GM19455 (cell line): ENCODE measurements at regions not wholly inside any gene's neighbourhood (a gene's known extent, or its start where the extent isn't known, plus 50 kb on each side); places are given as distances from the start of the nearest gene placed in this dataset.

Experiments
- ATAC-seq: cut with Tn5 transposase; IDR thresholded peaks from one replicate; pipeline ENCODE4 v1.9.1; 2021; ENCODE audit not compliant: unreplicated experiment

DNA sequence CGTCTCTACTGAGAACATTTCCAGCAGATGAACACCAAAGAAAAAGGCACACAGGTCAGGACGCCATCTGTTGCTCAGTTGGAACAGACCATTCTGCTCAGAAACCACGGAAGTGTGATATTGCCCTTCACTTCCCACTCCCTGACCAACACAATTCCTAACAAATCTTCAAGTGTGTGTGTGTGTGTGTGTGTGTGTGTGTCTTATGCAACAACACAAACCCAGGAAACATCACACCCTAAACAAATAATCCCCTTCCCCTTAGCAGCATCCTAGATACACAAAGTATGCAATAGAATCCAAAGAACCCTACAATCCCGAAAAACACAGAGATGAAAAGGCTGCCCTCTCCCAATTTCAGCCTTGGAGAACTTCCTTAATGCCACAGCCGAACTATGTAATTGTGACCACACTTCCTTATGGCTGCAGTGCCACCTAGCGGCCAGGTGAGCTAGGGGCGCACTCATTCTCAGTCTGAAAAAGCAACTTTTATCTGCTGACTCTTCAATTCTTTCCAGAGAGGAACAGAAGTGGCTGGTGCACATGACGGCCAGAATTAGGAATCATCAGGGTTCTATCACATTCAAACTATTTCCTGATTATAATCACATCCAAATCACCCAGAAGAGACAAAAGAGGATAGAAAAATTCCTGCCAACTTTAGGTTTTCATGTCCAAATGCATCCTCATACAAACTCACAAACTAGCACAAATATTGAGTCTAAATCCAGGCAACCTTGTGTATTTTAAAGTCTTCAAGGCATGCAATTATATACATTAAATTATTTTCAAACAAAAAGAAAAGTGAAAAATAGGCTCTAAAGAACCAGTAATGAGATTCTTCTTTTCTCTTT, 164.9 kb downstream of the DHX15 start:
- ATAC-seq: peak; percentile 93

DNA sequence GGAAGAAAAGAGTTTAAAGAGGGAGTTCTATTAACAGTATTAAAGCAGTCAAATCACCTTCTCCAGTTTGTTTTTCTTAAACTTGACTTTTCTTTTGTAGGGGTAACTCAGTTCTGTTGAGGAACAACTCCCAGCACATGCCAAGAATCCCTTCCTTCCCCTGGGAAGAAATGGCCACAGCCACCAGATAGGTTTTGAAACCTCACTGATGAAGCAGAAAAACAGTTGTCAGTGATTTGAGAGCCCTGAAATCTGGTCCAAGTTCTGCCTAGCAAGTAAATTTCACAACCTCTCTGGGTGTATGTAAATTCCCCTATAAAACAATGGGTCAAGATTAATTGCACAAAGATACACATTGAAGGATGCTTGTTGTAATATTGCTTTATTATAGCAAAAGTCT, 167.1 kb downstream of the DHX15 start:
- no peak for ATAC-seq

DNA sequence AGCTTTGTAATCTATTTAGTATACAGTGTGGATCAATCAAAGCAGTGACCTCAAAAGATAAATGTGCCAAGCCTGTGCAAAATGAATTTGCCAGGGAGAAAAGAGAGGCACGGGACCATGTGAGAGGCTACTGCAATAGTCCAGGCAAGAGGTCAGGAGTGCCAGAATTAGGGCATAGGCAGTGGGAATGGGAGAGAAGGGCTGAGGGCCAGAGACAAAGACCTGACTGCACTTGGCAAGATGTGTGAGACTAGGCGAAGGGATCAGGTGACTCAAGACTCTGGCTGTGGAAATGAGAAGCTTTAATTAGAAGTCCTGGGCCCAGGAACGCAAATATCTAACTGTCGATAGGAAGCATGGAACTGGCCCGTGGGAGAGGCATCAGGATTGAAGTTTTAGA, 168.1 kb downstream of the DHX15 start:
- ATAC-seq: no peak

DNA sequence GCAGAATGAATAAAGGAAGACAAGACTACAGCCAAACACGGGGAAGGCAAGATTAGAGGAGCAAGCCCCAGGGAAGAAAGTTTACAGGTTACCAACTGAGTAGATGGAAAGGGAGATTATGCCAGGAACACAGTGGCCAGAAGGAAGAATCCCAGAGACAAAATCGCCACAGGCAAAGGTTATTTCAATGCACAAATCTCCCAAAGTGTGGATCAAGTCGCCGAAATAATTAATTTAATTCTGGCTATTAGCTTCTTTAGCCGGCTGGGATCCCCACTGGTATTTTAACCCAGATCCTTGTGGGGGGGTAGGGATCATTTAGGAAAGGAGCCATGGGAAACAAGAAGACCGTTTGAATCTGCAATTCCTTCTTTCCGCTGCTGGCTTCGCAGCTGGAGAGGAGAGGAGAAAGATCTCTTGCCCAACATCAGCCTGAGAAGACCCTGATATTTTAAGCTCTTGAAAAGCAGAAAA, 171.0 kb downstream of the DHX15 start:
- ATAC-seq: no peak

DNA sequence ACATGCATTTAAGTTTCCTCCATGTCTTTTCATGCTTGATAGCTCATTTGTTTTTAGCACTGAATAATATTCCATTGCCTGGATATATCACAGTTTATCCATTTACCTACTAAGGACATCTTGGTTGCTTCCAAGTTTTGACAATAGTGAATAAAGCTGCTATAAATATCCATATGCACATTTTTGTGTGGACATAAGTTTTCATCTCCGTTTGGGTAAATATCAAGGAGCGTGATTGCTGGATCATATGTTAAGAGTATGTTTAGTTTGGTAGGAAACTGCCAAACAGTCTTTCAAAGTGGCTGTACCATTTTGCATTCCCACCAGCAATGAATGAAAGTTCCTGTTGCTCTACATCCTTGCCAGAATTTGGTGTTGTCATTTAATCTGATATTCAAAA, 172.5 kb downstream of the DHX15 start:
- no peak for ATAC-seq

DNA sequence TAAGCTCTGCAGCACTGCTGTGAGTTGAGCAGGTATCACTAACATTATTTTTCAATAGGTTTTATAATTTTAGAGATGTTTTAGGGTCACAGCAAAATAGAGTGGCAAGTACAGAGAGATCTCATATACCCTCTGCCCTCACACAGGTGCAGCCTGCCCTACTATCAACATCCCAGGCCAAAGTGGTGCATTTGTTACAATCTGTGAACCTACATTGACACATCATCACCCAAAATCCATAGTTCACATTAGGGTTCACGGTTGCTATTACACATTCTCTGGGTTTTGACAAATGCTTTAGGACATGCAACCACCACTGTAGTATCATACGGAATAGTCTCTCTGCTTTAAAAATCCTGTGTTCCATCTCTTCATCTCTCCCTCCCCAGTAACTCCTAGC, 173.1 kb downstream of the DHX15 start:
- no peak for ATAC-seq

DNA sequence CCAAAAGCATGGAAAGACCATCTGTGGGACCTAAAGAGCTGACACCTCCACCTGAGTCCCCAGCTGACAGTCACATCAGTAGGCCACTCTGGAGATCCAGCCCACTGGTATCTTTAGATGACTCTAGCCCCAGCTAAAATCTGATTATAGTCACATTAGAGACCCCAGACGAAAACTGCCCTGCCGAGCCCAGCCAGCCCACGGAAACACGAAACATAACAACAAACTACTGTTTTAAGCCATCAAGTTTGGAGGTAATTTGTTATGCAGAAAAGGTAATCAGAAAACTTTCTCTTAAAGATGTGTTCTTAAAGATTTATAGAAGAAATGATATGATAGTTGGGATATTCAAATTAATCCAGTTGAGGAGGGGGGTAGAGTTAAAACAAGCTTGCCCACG, 175.7 kb downstream of the DHX15 start:
- ATAC-seq: no peak

DNA sequence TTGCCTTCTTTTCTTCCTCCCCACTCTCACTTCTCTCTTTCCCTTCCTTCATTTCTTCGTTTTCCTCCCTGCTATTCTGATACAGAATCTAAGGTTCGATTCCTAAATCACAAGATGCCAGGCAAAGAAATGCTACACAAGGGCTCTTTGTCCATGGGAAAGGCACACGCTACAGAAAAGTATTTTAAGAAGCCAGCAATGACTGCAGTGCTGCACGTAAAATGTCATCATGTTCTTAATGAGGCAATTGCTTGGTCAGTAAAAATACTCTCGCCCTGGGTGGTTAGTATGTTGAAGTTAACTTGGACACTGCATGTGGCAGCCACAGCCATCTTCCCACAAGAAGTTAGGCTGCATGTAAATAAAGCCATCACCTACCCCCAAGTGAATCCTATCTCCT, 178.4 kb downstream of the DHX15 start:
- no peak for ATAC-seq

DNA sequence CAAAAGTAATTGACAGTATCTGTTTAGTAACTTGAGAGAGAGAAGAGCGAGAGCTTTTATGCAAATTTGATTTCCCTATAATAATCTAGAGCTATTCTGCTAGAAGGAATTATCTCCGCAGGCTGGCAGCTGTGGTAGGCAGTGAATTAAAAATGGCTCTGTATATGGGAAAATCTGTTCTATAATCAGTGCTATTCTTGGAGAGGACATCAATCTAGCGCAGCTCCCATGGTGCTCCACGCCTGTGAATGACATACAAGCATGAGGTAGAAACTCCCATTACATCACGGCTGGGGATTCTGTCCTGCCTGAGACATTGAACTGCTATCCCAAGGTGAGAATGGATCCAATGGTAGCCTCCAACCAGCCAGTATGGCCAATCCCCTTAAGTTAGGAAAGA, 179.0 kb downstream of the DHX15 start:
- no peak for ATAC-seq

DNA sequence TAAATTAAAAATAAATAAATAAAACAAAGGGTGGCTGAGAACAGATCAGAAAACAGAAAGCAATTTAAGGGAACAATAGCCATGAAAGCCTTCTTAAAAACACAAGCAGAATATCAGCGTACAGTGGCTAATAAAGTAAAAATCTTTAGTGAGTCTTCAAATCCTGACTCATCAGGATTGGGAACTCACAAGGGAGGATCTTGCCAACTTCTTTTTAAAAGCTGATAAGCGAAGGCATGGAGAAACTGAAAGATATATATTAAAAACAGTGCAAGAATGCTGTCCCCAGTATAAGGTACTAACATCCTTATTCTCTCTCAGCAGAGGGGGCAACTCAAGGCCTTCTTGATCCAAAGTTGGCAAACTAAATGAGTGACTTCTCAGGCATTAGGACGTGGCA, 180.1 kb downstream of the DHX15 start:
- ATAC-seq: no peak

DNA sequence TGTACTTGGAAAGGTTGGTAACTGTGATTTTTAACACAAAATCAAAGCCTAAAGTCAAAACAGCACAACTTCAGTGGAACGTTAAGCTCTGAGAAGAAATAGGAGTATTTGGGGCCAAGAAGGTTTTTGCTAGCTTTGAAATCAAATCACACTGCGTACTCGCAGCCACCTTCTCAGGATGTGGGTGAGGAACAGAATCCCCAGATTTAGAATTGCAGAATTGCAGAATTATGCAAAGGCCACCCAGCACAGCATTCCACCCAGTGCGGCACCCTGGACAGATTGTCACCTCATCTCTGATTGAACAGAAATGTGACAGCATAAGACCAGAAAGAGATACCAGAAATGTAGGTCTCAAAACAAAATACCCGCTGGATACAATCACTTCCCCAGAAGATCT, 181.1 kb downstream of the DHX15 start:
- no peak for ATAC-seq

DNA sequence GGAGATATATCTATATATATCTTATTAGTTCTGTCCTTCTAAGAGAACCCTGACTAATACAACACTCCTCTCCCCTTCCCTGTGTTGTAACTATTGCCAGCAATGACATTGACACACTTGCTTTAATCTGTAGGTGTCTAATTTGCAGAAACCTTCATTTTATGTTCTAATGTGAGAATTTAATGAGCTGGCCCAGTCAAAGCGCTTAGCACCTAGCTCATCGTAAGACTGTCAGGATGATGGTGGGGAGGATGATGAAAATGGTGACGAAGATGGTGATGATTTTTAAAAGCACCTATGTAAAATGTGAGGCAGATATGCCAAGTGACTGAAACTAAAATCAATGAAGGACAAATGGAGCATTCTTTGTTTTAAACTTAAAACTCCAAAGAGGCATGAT, 183.8 kb downstream of the DHX15 start:
- no peak for ATAC-seq

DNA sequence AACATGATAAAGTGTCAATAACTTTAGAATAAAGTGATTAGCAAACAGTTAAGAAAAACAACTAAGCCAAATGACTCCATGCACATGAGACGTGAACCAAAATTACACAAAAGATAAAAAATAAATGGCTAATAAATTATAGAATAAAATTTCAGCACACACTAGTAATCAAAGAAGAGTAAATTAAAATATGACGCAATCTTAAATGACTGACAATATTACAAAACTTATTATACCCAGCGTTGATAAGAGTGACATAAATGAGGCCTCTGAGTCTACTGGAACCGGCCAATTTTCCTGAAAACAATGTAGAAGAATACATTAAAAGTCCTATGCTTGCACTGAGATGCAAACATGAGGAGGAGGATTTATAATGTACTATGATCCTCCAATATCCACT, 187.4 kb downstream of the DHX15 start:
- no peak for ATAC-seq

DNA sequence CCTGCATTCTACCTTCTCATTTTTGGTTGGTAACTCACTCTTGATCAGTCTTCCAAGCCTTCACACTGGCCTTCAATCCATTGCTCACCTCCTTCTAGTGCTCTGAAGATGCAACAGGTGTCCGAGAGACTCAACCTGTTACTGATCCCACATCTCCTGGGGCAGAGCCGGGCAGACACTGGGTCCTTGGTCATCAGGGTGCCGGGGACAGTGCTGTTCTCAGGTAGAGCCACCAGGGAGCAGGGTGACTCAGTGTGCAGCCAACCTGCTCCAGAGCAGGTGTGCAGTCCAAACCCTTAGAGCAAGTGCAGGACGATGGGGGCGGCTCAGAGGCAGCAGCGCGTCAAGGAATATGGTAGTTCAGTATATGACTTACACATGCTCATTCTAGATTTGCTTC, 188.4 kb downstream of the DHX15 start:
- no peak for ATAC-seq

DNA sequence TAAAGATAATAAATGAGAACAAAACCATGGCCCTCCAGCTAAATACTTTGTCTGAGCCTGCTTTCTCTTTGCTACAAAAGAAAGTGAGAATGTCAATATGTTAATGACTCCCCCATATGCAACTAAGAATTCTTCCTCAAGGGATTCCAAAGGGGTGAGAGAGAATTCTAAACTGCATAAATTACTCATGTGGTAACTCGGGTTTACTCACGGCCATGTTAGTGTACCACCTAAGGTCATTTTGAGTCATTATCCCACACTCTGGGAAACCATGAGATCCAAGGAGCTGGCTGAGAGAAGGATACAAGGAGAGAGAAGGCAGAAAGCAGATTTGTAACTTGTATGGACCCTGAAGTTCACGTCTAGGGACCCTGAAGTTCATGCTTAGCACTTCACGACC, 190.3 kb downstream of the DHX15 start:
- ATAC-seq: no peak

DNA sequence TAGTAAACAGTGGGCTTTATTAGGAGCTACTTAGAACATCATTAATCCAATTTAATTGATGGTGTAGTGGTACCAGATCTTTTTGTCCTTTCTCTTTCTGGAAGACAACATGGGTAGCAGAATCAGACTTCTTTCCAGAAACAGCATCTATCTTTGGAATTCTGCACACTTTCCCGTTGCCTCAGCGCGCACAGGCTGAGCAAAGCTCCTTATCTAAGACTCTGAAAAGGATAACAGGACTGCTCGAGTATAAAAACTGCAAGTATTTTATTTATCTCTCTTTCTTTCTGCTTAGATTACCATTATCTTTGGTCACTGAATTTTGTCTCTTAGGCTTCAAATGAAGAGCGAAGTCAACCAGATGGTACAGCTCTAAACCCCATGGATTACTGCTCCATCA, 191.7 kb downstream of the DHX15 start:
- ATAC-seq: no peak

DNA sequence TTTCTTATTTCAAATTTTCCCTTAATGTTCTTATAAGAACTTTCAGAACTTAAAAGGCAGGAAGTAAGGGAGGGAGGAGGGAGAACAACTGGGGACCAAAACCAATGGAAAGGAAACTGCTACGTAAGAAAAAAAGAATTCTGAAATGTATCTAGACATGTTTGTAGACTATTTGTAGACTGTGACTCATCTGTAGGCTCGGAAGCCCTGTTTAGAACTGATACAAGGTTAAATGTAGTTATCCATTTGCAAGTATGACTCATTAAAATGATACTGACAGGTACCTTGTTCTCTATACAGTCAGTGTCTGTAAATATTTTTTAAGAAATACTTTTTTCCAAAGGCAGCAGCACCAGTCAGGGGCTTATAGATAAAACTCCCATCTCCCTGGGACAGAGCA, 202.0 kb downstream of the DHX15 start:
- ATAC-seq: no peak

DNA sequence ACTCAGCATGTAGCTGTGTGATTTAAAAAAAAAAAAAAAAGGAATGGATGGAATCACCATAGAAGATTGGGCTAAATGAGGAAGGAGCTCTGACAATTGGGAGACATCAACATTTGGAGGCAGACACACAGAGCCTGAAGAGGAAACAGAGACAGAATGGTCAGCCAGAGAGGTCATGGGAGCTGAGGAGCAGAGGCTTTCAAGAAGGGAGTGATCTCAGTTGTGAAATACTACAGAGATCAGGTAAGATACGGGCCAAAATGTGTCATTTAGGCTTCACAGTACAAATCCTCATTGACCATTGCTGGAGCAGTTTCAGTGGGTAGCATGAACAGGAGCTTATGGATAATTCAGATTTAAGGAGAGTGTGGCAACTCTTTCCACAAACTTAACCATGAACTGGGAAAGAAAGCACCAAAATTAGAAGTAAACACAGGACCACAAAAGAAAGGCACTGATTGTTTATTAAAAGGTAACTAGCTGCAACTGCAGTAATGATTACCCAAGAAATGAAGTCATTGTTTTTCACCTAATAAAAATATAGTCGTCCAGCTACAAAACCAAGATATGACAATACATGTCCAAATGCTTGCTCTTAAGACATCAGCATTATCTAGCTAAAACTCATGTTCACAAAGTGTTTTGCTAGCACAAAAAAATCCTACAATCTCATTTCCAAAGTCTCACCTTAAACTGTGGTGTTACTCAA, 203.2 kb downstream of the DHX15 start:
- ATAC-seq: no peak

DNA sequence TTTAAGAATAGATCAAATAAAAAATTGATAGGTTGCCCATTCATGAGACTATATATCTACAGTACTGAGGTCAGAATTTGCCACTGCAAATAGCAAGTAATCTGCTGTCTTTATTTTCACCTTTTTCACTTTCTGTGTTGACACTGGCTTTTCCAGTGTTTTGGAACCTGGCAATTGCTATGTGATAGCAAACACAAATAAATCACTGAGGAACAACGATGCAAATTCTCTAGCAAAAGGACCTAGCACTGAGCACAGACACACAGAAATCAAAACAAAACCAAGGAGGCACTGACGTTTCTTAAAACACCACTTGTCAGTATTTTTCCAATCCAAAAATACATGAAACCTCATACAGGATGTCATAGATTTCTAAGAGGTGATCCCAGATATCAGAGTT, 210.7 kb downstream of the DHX15 start:
- ATAC-seq: no peak

DNA sequence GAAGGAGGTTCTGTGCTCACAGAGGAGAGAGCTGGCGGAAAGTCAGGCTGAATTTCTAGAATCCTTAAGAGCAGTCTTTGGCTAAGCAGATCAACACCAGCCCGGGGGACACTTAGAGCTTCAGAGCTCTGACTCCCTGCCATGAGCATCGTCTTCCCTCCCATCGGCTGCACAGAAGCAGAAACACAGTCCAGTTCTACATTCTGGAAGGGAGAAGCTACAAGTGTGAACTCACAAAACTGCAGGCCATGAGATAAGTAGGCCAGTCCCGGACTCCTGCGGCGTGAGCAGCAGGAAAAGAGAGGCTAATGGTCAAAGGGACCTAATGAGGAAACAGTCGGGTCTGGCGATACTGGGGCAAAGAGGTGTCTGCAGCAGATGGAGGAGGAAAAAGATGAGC, 211.5 kb downstream of the DHX15 start:
- no peak for ATAC-seq

DNA sequence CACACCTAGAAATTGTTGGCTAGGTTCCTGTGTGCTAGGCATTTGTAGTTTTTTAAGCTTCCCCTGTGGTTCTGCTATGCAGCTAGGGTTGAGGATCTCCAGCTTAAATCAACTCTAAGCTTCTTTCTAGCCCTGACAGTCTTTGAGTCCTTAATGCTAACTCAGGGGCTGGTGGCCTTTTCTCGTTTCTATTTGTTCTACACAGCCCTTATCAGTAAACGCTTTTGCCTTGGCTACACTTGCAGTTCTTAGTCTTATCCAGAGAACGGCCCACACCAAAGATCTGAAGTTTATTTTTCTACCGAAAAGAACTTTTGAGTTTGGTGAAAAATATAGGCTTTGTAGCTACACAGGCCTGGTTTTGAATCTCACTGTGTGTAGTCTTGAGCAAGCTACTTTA, 212.0 kb downstream of the DHX15 start:
- ATAC-seq: no peak

DNA sequence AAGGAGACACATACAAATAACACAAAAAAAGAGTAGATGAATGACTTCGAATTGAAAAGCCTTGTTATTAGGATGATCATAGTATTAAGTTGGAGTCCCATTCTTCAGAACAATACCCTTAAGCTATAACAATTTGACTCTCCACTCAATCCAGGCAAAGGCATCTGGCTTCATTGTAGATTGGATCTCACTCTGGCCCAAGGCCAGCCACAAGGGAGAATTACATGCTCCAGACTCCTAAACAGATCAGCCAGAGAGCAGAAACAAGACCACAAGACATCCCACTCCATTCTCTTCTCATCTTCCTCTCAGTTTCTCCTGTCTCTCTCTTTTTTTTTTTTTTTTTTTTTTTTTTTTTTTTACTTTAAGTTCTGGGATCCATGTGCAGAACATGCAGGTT, 213.9 kb downstream of the DHX15 start:
- no peak for ATAC-seq
